GM19452 (cell line): ENCODE measurements at regions not wholly inside any gene's neighbourhood (a gene's known extent, or its start where the extent isn't known, plus 50 kb on each side); places are given as distances from the start of the nearest gene placed in this dataset.

Source experiments
- ATAC-seq: cut with Tn5 transposase; IDR thresholded peaks from one replicate; pipeline ENCODE4 v1.9.1; 2021; ENCODE audit not compliant: unreplicated experiment

- ATAC-seq = no peak
Observed at GRCh38 chr5:73267766-73268435, 94.9 kb downstream of the TMEM174 start.

- no peak for ATAC-seq
Observed at GRCh38 chr5:73266925-73267765, 94.2 kb downstream of the TMEM174 start.

- no peak for ATAC-seq
Observed at GRCh38 chr5:73266176-73266738, 93.3 kb downstream of the TMEM174 start.

GRCh38 chr5:73265641-73266040 lies 92.6 kb downstream of the TMEM174 start:
- no peak for ATAC-seq

- ATAC-seq = no peak
Observed at GRCh38 chr5:73264631-73265030, 91.6 kb downstream of the TMEM174 start.

- no peak for ATAC-seq
Observed at GRCh38 chr5:73263001-73263710, 90.2 kb downstream of the TMEM174 start.

GRCh38 chr5:73256862-73257261 lies 83.9 kb downstream of the TMEM174 start:
- no peak for ATAC-seq

GRCh38 chr5:73256462-73256861 lies 83.5 kb downstream of the TMEM174 start:
- no peak for ATAC-seq

GRCh38 chr5:73256012-73256411 lies 83.0 kb downstream of the TMEM174 start:
- no peak for ATAC-seq

GRCh38 chr5:73254642-73255041 lies 81.6 kb downstream of the TMEM174 start:
- ATAC-seq = no peak

GRCh38 chr5:73253047-73253660 lies 80.2 kb downstream of the TMEM174 start:
- no peak for ATAC-seq

- ATAC-seq = no peak
Observed at GRCh38 chr5:73250645-73251044, 77.7 kb downstream of the TMEM174 start.

- no peak for ATAC-seq
Observed at GRCh38 chr5:73242735-73243134, 69.7 kb downstream of the TMEM174 start.

- no peak for ATAC-seq
Observed at GRCh38 chr5:73238873-73239272, 65.9 kb downstream of the TMEM174 start.

GRCh38 chr5:73236541-73237128 lies 63.6 kb downstream of the TMEM174 start:
- no peak for ATAC-seq

- no peak for ATAC-seq
Observed at GRCh38 chr5:73234204-73234555, 61.2 kb downstream of the TMEM174 start.

- no peak for ATAC-seq
Observed at GRCh38 chr5:73233461-73234203, 60.6 kb downstream of the TMEM174 start.

GRCh38 chr5:73233053-73233460 lies 60.1 kb downstream of the TMEM174 start:
- no peak for ATAC-seq

GRCh38 chr5:73232266-73233041 lies 59.5 kb downstream of the TMEM174 start:
- no peak for ATAC-seq
